ENCODE measurements at regions not wholly inside any gene's neighbourhood (a gene's known extent, or its start where the extent isn't known, plus 50 kb on each side); places are given as distances from the start of the nearest gene placed in this dataset.

- no peak for TF ChIP-seq CTCF (IDR thresholded peaks at IDR 0.05)
- TF ChIP-seq EP300 (IDR thresholded peaks at IDR 0.05) = no peak
These were observed 91.8 kb upstream of the TRPM1 start for GRCh38 chr15:31193291-31193690.

Data from ovary (tissue), 3 donors.